IPS DF 4.7 (cell line): ENCODE measurements at regions not wholly inside any gene's neighbourhood (a gene's known extent, or its start where the extent isn't known, plus 50 kb on each side); places are given as distances from the start of the nearest gene placed in this dataset.

Source experiments
- DNase-seq: peaks from one replicate; pipeline ENCODE4 v3.0.0-alpha.2; 2013; ENCODE audit warnings: low spot score; ENCODE audit errors: extremely low read depth

GRCh38 chr5:82405618-82406204, 127.6 kb upstream of the RPS23 start:
- no peak for DNase-seq

- no peak for DNase-seq
Observed at GRCh38 chr5:82405161-82405560, 127.0 kb upstream of the RPS23 start.

GRCh38 chr5:82404382-82404945, 126.3 kb upstream of the RPS23 start:
- DNase-seq: no peak

- DNase-seq: no peak
Observed at GRCh38 chr5:82403724-82404123, 125.6 kb upstream of the RPS23 start.

- DNase-seq: no peak
Observed at GRCh38 chr5:82403026-82403425, 124.9 kb upstream of the RPS23 start.

- DNase-seq: no peak
Observed at GRCh38 chr5:82399111-82399510, 121.0 kb upstream of the RPS23 start.

- DNase-seq: no peak
Observed at GRCh38 chr5:82397741-82398320, 119.7 kb upstream of the RPS23 start.

- no peak for DNase-seq
Observed at GRCh38 chr5:82396871-82397514, 118.8 kb upstream of the RPS23 start.

GRCh38 chr5:82396396-82396795, 118.2 kb upstream of the RPS23 start:
- no peak for DNase-seq

- DNase-seq: no peak
Observed at GRCh38 chr5:82393951-82394350, 115.8 kb upstream of the RPS23 start.

- no peak for DNase-seq
Observed at GRCh38 chr5:82390088-82390487, 111.9 kb upstream of the RPS23 start.

GRCh38 chr5:82389347-82389746, 111.2 kb upstream of the RPS23 start:
- no peak for DNase-seq

GRCh38 chr5:82388181-82388580, 110.0 kb upstream of the RPS23 start:
- DNase-seq: no peak

- no peak for DNase-seq
Observed at GRCh38 chr5:82387819-82388166, 109.6 kb upstream of the RPS23 start.

- no peak for DNase-seq
Observed at GRCh38 chr5:82387001-82387818, 109.1 kb upstream of the RPS23 start.

- no peak for DNase-seq
Observed at GRCh38 chr5:82386576-82386975, 108.4 kb upstream of the RPS23 start.

- no peak for DNase-seq
Observed at GRCh38 chr5:82384034-82384750, 106.0 kb upstream of the RPS23 start.

- no peak for DNase-seq
Observed at GRCh38 chr5:82381591-82381990, 103.4 kb upstream of the RPS23 start.

- no peak for DNase-seq
Observed at GRCh38 chr5:82376307-82376706, 98.2 kb upstream of the RPS23 start.

GRCh38 chr5:82375488-82376244, 97.5 kb upstream of the RPS23 start:
- no peak for DNase-seq

- DNase-seq: no peak
Observed at GRCh38 chr5:82374637-82375036, 96.5 kb upstream of the RPS23 start.
